HL-60 (cell line): ENCODE measurements at regions not wholly inside any gene's neighbourhood (a gene's known extent, or its start where the extent isn't known, plus 50 kb on each side); places are given as distances from the start of the nearest gene placed in this dataset.

ENCODE experiments used
- DNase-seq, 2 experiments: peaks; one replicate each; pipeline ENCODE4 v3.0.0-alpha.2; 2010 to 2020; ENCODE audit warnings: low read depth in 1 of 2, low spot score in 1 of 2
- H3K27ac ChIP-seq: fragments of 250-450 bp; sonication (Bioruptor Pico); replicated peaks from 2 replicates; pipeline ENCODE4 v1.5.1; 2020; ENCODE audit warnings: mild to moderate bottlenecking, moderate library complexity
- H3K27me3 ChIP-seq: fragments of 250-450 bp; sonication (Bioruptor Pico); 2 replicates; pipeline ENCODE4 v1.5.1; 2021; ENCODE audit warnings: mild to moderate bottlenecking, moderate library complexity; ENCODE audit not compliant: insufficient read depth, poor library complexity, severe bottlenecking
- H3K4me3 ChIP-seq: replicated peaks from 2 replicates; pipeline ENCODE4 v1.5.1; 2011; ENCODE audit warnings: mild to moderate bottlenecking, control low read depth, low read length; ENCODE audit not compliant: insufficient read depth
- CTCF ChIP-seq: IDR thresholded peaks from one replicate; pipeline ENCODE4 v1.5.1; 2011; ENCODE audit warnings: low read length, control low read depth, inconsistent platforms; ENCODE audit not compliant: insufficient read depth
- GABPA ChIP-seq: IDR thresholded peaks from 2 replicates; pipeline ENCODE4 v1.6.1; 2012; ENCODE audit warnings: low read depth
- POLR2AphosphoS5 ChIP-seq: IDR thresholded peaks from 2 replicates; pipeline ENCODE4 v1.6.1; 2012; ENCODE audit warnings: low read depth
- REST ChIP-seq: IDR thresholded peaks from 2 replicates; pipeline ENCODE4 v1.6.1; 2012; ENCODE audit warnings: low read depth; ENCODE audit not compliant: insufficient replicate concordance
- SPI1 ChIP-seq: IDR thresholded peaks from 2 replicates; pipeline ENCODE4 v1.6.1; 2012; ENCODE audit warnings: low read depth, mild to moderate bottlenecking, borderline replicate concordance

- Histone ChIP-seq H3K27me3 (no peaks in the 10 kb centered on the region), H3K4me3 (no peak overlapping the region), H3K27ac (no peak overlapping the region)
- DNase-seq = no peak
- TF ChIP-seq SPI1 (no peak), CTCF (no peak), REST (no peak), POLR2AphosphoS5 (no peak), GABPA (no peak)
Measured at GRCh38 chr20:51936377-51936776, 134.1 kb upstream of the SALL4 start.

GRCh38 chr20:51935003-51935358 lies 132.7 kb upstream of the SALL4 start:
- no peaks in the 10 kb centered on the region for H3K27me3 ChIP-seq
- no peak overlapping the region for H3K27ac ChIP-seq
- no peak for TF ChIP-seq SPI1
- no peak for TF ChIP-seq CTCF
- TF ChIP-seq REST = no peak
- TF ChIP-seq POLR2AphosphoS5 = no peak
- no peak for TF ChIP-seq GABPA
- DNase-seq = no peak
- H3K4me3 ChIP-seq = no peak overlapping the region

- Histone ChIP-seq H3K4me3 (no peak overlapping the region), H3K27me3 (no peaks in the 10 kb centered on the region), H3K27ac (no peak overlapping the region)
- TF ChIP-seq GABPA (no peak), REST (no peak), SPI1 (no peak), CTCF (no peak), POLR2AphosphoS5 (no peak)
- no peak for DNase-seq
Measured at GRCh38 chr20:51934301-51935002, 132.1 kb upstream of the SALL4 start.
